ENCODE measurements at regions not wholly inside any gene's neighbourhood (a gene's known extent, or its start where the extent isn't known, plus 50 kb on each side); places are given as distances from the start of the nearest gene placed in this dataset.

- TF ChIP-seq CTCF (IDR thresholded peaks at IDR 0.05; ENCODE audit: insufficient read depth, low read length) (no peak), POLR2AphosphoS5 (IDR thresholded peaks at IDR 0.05; ENCODE audit: low read depth) (no peak), REST (IDR thresholded peaks at IDR 0.05; ENCODE audit: insufficient replicate concordance, low read depth) (no peak), SPI1 (IDR thresholded peaks at IDR 0.05; ENCODE audit: borderline replicate concordance, low read depth) (no peak)
Observed at GRCh38 chr6:159112714-159113113, 56.5 kb upstream of the FNDC1 start.

Data from HL-60 (cell line).